SK-N-SH treated with all-trans-retinoic acid at 6 μM for 48 hours (cell line): ENCODE measurements at regions not wholly inside any gene's neighbourhood (a gene's known extent, or its start where the extent isn't known, plus 50 kb on each side); places are given as distances from the start of the nearest gene placed in this dataset.
A peak's percentile ranks its signal among the peaks of the same experiment; 100 is the strongest.

ENCODE experiments used
- ATAC-seq: fragments of 200-7000 bp; cut with Tn5 transposase; 3 replicates; pipeline ENCODE4 v1.9.1; 2020; ENCODE audit warnings: mild to moderate bottlenecking, moderate library complexity
- ARNTL ChIP-seq: fragments of 450-650 bp; formaldehyde crosslinking; IDR thresholded peaks from 2 replicates; pipeline ENCODE4 v1.5.0; 2020; ENCODE audit warnings: low read depth, mild to moderate bottlenecking, moderate library complexity, borderline replicate concordance
- CREB5 ChIP-seq: fragments of 250-450 bp; sonication (Bioruptor Pico); IDR thresholded peaks from 2 replicates; pipeline ENCODE4 v1.5.1; 2020; ENCODE audit warnings: low read depth, mild to moderate bottlenecking, moderate library complexity
- CSDC2 ChIP-seq: fragments of 250-450 bp; sonication (Bioruptor Pico); IDR thresholded peaks from 2 replicates; pipeline ENCODE4 v1.5.0; 2020; ENCODE audit warnings: mild to moderate bottlenecking, moderate library complexity
- CSRNP3 ChIP-seq: fragments of 250-450 bp; sonication (Bioruptor Pico); IDR thresholded peaks from 2 replicates; pipeline ENCODE4 v1.5.1; 2021; ENCODE audit warnings: mild to moderate bottlenecking, moderate library complexity
- ESRRG ChIP-seq: fragments of 250-450 bp; sonication (Bioruptor Pico); IDR thresholded peaks from 2 replicates; pipeline ENCODE4 v1.6.1; 2021; ENCODE audit warnings: mild to moderate bottlenecking
- GLIS3 ChIP-seq: fragments of 250-450 bp; sonication (Bioruptor Pico); IDR thresholded peaks from 2 replicates; pipeline ENCODE4 v1.5.0; 2020; ENCODE audit warnings: mild to moderate bottlenecking, moderate library complexity
- ISL1 ChIP-seq: fragments of 250-450 bp; sonication (Bioruptor Pico); IDR thresholded peaks from 2 replicates; pipeline ENCODE4 v2.1.2; 2022; ENCODE audit warnings: mild to moderate bottlenecking, moderate library complexity
- PATZ1 ChIP-seq: fragments of 250-450 bp; sonication (Bioruptor Pico); IDR thresholded peaks from 2 replicates; pipeline ENCODE4 v1.8.0; 2020; ENCODE audit warnings: mild to moderate bottlenecking, moderate library complexity, borderline replicate concordance
- POU6F1 ChIP-seq: fragments of 250-450 bp; sonication (Bioruptor Pico); IDR thresholded peaks from 2 replicates; pipeline ENCODE4 v1.8.0; 2021; ENCODE audit warnings: low read depth, mild to moderate bottlenecking, moderate library complexity, borderline replicate concordance
- PPARA ChIP-seq: fragments of 250-450 bp; sonication (Bioruptor Pico); IDR thresholded peaks from 2 replicates; pipeline ENCODE4 v1.5.0; 2020; ENCODE audit warnings: mild to moderate bottlenecking, borderline replicate concordance
- RARB ChIP-seq: fragments of 250-450 bp; sonication (Bioruptor Pico); IDR thresholded peaks from 2 replicates; pipeline ENCODE4 v1.8.0; 2021; ENCODE audit warnings: mild to moderate bottlenecking, moderate library complexity
- SNAI2 ChIP-seq: fragments of 250-450 bp; sonication (Bioruptor Pico); IDR thresholded peaks from 2 replicates; pipeline ENCODE4 v1.5.0; 2020; ENCODE audit warnings: mild to moderate bottlenecking, moderate library complexity
- TCF4 ChIP-seq: fragments of 250-450 bp; sonication (Bioruptor Pico); IDR thresholded peaks from 2 replicates; pipeline ENCODE4 v1.8.0; 2021; ENCODE audit warnings: mild to moderate bottlenecking, moderate library complexity, borderline replicate concordance
- TOX ChIP-seq: fragments of 250-450 bp; sonication (Bioruptor Pico); IDR thresholded peaks from 2 replicates; pipeline ENCODE4 v1.8.0; 2021; ENCODE audit warnings: mild to moderate bottlenecking, moderate library complexity, borderline replicate concordance
- TSHZ2 ChIP-seq: fragments of 250-450 bp; sonication (Bioruptor Pico); IDR thresholded peaks from 2 replicates; pipeline ENCODE4 v1.5.0; 2020; ENCODE audit warnings: mild to moderate bottlenecking, moderate library complexity
- ZC3H10 ChIP-seq: fragments of 250-450 bp; sonication (Bioruptor Pico); IDR thresholded peaks from 2 replicates; pipeline ENCODE4 v1.5.1; 2021; ENCODE audit warnings: mild to moderate bottlenecking, moderate library complexity
- ZFP3 ChIP-seq: fragments of 250-450 bp; sonication (Bioruptor Pico); IDR thresholded peaks from 2 replicates; pipeline ENCODE4 v1.5.0; 2020; ENCODE audit warnings: mild to moderate bottlenecking, moderate library complexity
- ZFP30 ChIP-seq: fragments of 450-650 bp; formaldehyde crosslinking; IDR thresholded peaks from 2 replicates; pipeline ENCODE4 v1.5.0; 2022; ENCODE audit warnings: mild to moderate bottlenecking, moderate library complexity
- ZNF565 ChIP-seq: fragments of 450-650 bp; formaldehyde crosslinking; conservative IDR thresholded peaks from 2 replicates; pipeline ENCODE4 v1.5.0; 2020; ENCODE audit warnings: low read depth, mild to moderate bottlenecking, moderate library complexity
- ZNF70 ChIP-seq: fragments of 450-650 bp; formaldehyde crosslinking; IDR thresholded peaks from 2 replicates; pipeline ENCODE4 v1.5.0; 2020; ENCODE audit warnings: mild to moderate bottlenecking, moderate library complexity
- ZNF8 ChIP-seq: fragments of 450-650 bp; formaldehyde crosslinking; IDR thresholded peaks from 2 replicates; pipeline ENCODE4 v1.5.0; 2020; ENCODE audit warnings: mild to moderate bottlenecking, moderate library complexity

- no peak for ATAC-seq
- TF ChIP-seq ZNF8 (CRISPR knock-in tag) (no peak), RARB (CRISPR knock-in tag) (no peak), PPARA (no peak), TCF4 (CRISPR knock-in tag) (no peak), POU6F1 (no peak), ISL1 (CRISPR knock-in tag) (no peak), GLIS3 (CRISPR knock-in tag) (no peak), TSHZ2 (CRISPR knock-in tag) (no peak), CSDC2 (CRISPR knock-in tag) (no peak)
Measured at GRCh38 chr2:183937220-183937619, 661.1 kb upstream of the ZNF804A start.

GRCh38 chr2:183946193-183946592 lies 652.1 kb upstream of the ZNF804A start:
- no peak for TF ChIP-seq ZNF70 (CRISPR knock-in tag)
- no peak for TF ChIP-seq ZFP3 (CRISPR knock-in tag)
- TF ChIP-seq TOX: no peak
- TF ChIP-seq CSDC2 (CRISPR knock-in tag): no peak
- no peak for TF ChIP-seq GLIS3 (CRISPR knock-in tag)
- no peak for TF ChIP-seq ESRRG (CRISPR knock-in tag)
- no peak for TF ChIP-seq CSRNP3
- no peak for TF ChIP-seq PATZ1 (CRISPR knock-in tag)
- no peak for ATAC-seq

GRCh38 chr2:183948861-183949260 lies 649.5 kb upstream of the ZNF804A start:
- no peak for TF ChIP-seq SNAI2
- no peak for TF ChIP-seq CREB5
- no peak for TF ChIP-seq GLIS3 (CRISPR knock-in tag)
- no peak for TF ChIP-seq ESRRG (CRISPR knock-in tag)
- no peak for TF ChIP-seq TOX
- no peak for TF ChIP-seq ZNF70 (CRISPR knock-in tag)
- no peak for TF ChIP-seq CSDC2 (CRISPR knock-in tag)
- no peak for TF ChIP-seq ARNTL (CRISPR knock-in tag)
- TF ChIP-seq ZFP30 (CRISPR knock-in tag): no peak
- TF ChIP-seq ZC3H10: no peak
- TF ChIP-seq ZFP3 (CRISPR knock-in tag): no peak
- no peak for TF ChIP-seq ZNF565
- TF ChIP-seq TCF4 (CRISPR knock-in tag): no peak
- TF ChIP-seq, all 23 proteins: peak for 0
- ATAC-seq: no peak

GRCh38 chr2:183950673-183951072 lies 647.7 kb upstream of the ZNF804A start:
- ATAC-seq: no peak
- peak; percentile 51 for TF ChIP-seq ISL1 (CRISPR knock-in tag)
- no peak for TF ChIP-seq GLIS3 (CRISPR knock-in tag)
